HepG2 (cell line): ENCODE measurements at regions not wholly inside any gene's neighbourhood (a gene's known extent, or its start where the extent isn't known, plus 50 kb on each side); places are given as distances from the start of the nearest gene placed in this dataset.

Experiments
- ATAC-seq: fragments of 200-7000 bp; cut with Tn5 transposase; 3 replicates; pipeline ENCODE4 v1.9.1; 2020; ENCODE audit warnings: mild to moderate bottlenecking, moderate library complexity
- BruUV-seq: library from RNA; stranded (reverse); fragments of 400-500 nt; replicated peaks from 2 replicates; lab custom pipeline; 2021; lab: Mats Ljungman, UMichigan
- CTCF ChIA-PET: fragments of 300-600 bp; formaldehyde crosslinking; extraction: SDS; loops from one replicate; lab custom pipeline; 2021; ENCODE audit warnings: low total read pairs, inconsistent platforms, low intra/inter-chr PET ratio; lab: Yijun Ruan, JAX
- POLR2A ChIA-PET: fragments of 350-600 bp; sonication (Branson Sonifier 250); formaldehyde crosslinking; loops from one replicate; lab custom pipeline; 2020; ENCODE audit warnings: antibody characterized with exemption, inconsistent platforms; lab: Yijun Ruan, JAX
- DNase-seq: peaks from one replicate; pipeline ENCODE4 v3.0.0-alpha.2; 2015; ENCODE audit warnings: low spot score
- FAIRE-seq: peaks from 3 replicates; lab custom pipeline; 2011; peaks lifted over from hg19 to GRCh38; lab: Jason Lieb, UNC
- H2AFZ ChIP-seq: one replicate; pipeline ENCODE4 v1.6.1; 2011; ENCODE audit warnings: low read length, inconsistent platforms
- H3K27ac ChIP-seq: fragments of 300-600 bp; 3 replicates; pipeline ENCODE4 v1.8.0; 2011; ENCODE audit warnings: mixed run types, mild to moderate bottlenecking, mixed read lengths, low read length, inconsistent platforms; ENCODE audit not compliant: insufficient read depth; ENCODE audit errors: extremely low read length
- H3K27me3 ChIP-seq, 2 experiments: fragments of 200-600 bp in 1 of 2; 2 replicates in 1 of 2; 3 replicates in 1 of 2; pipeline versions ENCODE4 v1.6.0 to v1.8.0; 2011; ENCODE audit warnings: low read length in 2 of 2, mild to moderate bottlenecking in 2 of 2, moderate library complexity in 2 of 2, inconsistent platforms in 1 of 2; ENCODE audit not compliant: insufficient read depth in 2 of 2, control insufficient read depth in 1 of 2
- H3K36me3 ChIP-seq, 2 experiments: fragments of 200-600 bp in 1 of 2; replicated peaks in 1 of 2; 2 replicates in 1 of 2; 3 replicates in 1 of 2; pipeline versions ENCODE4 v1.5.1 to v1.8.0; 2011; ENCODE audit warnings: low read length in 2 of 2, inconsistent platforms in 1 of 2; ENCODE audit not compliant: insufficient read depth in 2 of 2, control insufficient read depth in 1 of 2
- H3K4me1 ChIP-seq: 2 replicates; pipeline ENCODE4 v1.5.1; 2012; ENCODE audit warnings: low read length, inconsistent platforms; ENCODE audit not compliant: insufficient read depth
- H3K4me2 ChIP-seq: 2 replicates; pipeline ENCODE4 v1.6.0; 2011; ENCODE audit warnings: low read depth, low read length, inconsistent platforms
- H3K4me3 ChIP-seq, 3 experiments: fragments of 200-600 bp in 1 of 3; sonication (generic), shearing (Covaris generic) in 1 of 3; replicated peaks in 1 of 3; 2 replicates each; pipeline ENCODE4 v1.5.1; 2011 to 2016; ENCODE audit warnings: low read length in 3 of 3, inconsistent platforms in 2 of 3, low read depth in 2 of 3, mild to moderate bottlenecking in 2 of 3, control low read depth in 1 of 3, mixed read lengths in 1 of 3; ENCODE audit not compliant: insufficient read depth in 1 of 3
- H3K79me2 ChIP-seq: one replicate; pipeline ENCODE4 v1.6.1; 2011; ENCODE audit warnings: low read length, inconsistent platforms; ENCODE audit not compliant: insufficient read depth
- H3K9ac ChIP-seq: 2 replicates; pipeline ENCODE4 v1.6.0; 2011; ENCODE audit warnings: mild to moderate bottlenecking, low read depth, low read length, inconsistent platforms; ENCODE audit not compliant: insufficient read depth
- H3K9me3 ChIP-seq: 2 replicates; pipeline ENCODE4 v1.5.1; 2012; ENCODE audit warnings: mild to moderate bottlenecking, low read length
- H4K20me1 ChIP-seq: 2 replicates; pipeline ENCODE4 v1.6.0; 2011; ENCODE audit warnings: inconsistent platforms, mild to moderate bottlenecking, low read length, moderate library complexity; ENCODE audit not compliant: insufficient read depth
- FOXA3 ChIP-seq: IDR thresholded peaks from 2 replicates; pipeline ENCODE4 v1.6.1; 2016; ENCODE audit warnings: missing genetic modification reagents, missing compliant biosample characterization
- JARID2 ChIP-seq: sonication (generic); formaldehyde crosslinking; IDR thresholded peaks from 2 replicates; pipeline ENCODE4 v1.8.1; 2023; ENCODE audit warnings: missing genetic modification reagents, inconsistent platforms; ENCODE audit not compliant: insufficient replicate concordance
- NPAS2 ChIP-seq: sonication (generic); formaldehyde crosslinking; IDR thresholded peaks from 2 replicates; pipeline ENCODE4 v1.8.0; 2022; ENCODE audit warnings: mild to moderate bottlenecking, missing genetic modification reagents, borderline replicate concordance
- SOX5 ChIP-seq: IDR thresholded peaks from 2 replicates; pipeline ENCODE4 v1.6.1; 2016; ENCODE audit warnings: borderline replicate concordance
- ZNF20 ChIP-seq: sonication (generic); formaldehyde crosslinking; IDR thresholded peaks from 2 replicates; pipeline ENCODE4 v1.4.0; 2020; ENCODE audit warnings: mild to moderate bottlenecking, moderate library complexity, missing genetic modification reagents
- ZNF274 ChIP-seq: sonication (generic); formaldehyde crosslinking; IDR thresholded peaks from 2 replicates; pipeline ENCODE4 v1.5.1; 2020; ENCODE audit warnings: mild to moderate bottlenecking, missing genetic modification reagents
- WGBS: methylation state at CpG from one replicate; pipeline ENCODE4 v1.1.6; 2017; ENCODE audit warnings: low lambda C conversion rate; 5-methylcytosine and 5-hydroxymethylcytosine counted together
- in situ Hi-C: cut with HindIII; loops from 2 replicates; pipeline ENCODE4 v1.10.0; 2017; ENCODE audit warnings: low pct_unique_long_range_greater_than_20kb; ENCODE audit not compliant: extremely low pct_ligation_motif_present
- intact Hi-C: fragments of 100-400 bp; cut with micrococcal nuclease; formaldehyde crosslinking; loops from one replicate; pipeline ENCODE4 v1.10.0; 2022; ENCODE audit not compliant: unreplicated experiment
- TF ChIP-seq, protein P1 (sequence below): sonication (generic); formaldehyde crosslinking; IDR thresholded peaks from 2 replicates; pipeline ENCODE4 v1.5.1; 2020; ENCODE audit warnings: mild to moderate bottlenecking, missing genetic modification reagents, borderline replicate concordance
- TF ChIP-seq, protein P2 (sequence below): sonication (generic); formaldehyde crosslinking; IDR thresholded peaks from 2 replicates; pipeline ENCODE4 v1.5.1; 2020; ENCODE audit warnings: missing genetic modification reagents, mild to moderate bottlenecking, borderline replicate concordance

DNA sequence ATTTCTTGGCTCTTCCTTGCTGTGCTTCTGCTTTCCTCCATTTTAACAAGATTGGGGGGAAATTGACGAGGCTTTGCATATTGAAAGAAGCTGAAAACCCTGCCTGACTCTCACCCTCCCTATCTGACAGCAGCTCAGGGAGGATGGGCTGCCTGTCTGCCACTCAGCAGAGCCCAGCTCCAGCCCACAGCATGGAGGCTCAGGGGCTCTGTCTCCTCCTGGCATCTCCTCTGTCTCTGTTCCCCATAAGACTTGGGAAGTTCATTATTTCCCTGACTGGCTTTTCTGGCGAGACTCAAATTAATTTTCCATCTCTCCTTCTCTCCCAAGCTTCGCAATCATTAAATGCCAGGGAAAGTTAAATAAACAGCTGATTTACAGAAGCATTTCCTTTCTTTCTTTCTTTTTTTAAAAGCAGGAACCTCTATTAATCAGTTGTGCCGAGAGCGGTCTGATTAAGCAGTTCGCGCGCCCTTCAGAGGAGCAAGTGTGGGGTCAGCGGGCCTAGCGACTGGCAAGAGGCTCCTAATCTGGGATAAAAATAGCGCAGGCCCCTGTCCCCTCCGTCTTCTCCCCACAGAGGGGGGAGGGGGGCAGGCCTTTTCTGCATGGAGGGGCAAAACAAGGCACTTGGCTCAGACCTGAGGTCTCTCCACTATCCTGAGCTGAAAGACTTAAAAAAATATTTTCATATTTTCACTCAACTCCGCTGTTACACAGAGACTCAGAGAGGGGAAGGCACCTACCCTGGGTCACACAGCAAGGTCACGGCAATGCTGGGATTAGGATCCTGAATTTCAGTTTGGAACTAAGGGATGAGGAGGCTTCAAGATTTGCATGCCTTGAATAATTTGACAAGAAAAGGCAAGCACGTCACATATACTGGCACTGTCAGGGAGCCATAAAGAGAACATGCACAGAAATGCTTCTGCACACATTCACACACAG is 170.4 kb downstream of the ACTL8 start:
- intact Hi-C loops: no loop called here
- CTCF ChIA-PET: no interaction called here
- POLR2A ChIA-PET: no interaction called here
- H3K4me2 ChIP-seq: no peak overlapping the region
- no peaks in the 10 kb centered on the region for H3K4me1 ChIP-seq
- in situ Hi-C loops: no loop called here
- H2AFZ ChIP-seq: no peak overlapping the region
- ATAC-seq: no peak
- no peak overlapping the region for H3K4me3 ChIP-seq
- WGBS: 16% methylated on average over 15 of the region's 15 CpGs
- no peak for DNase-seq
- FAIRE-seq: no peak
- no peak overlapping the region for H3K27ac ChIP-seq
- no TSS peak for BruUV-seq
- H3K9ac ChIP-seq: no peak overlapping the region
- no peaks in the 10 kb centered on the region for H3K9me3 ChIP-seq
- TF ChIP-seq SOX5 (CRISPR knock-in tag) (no peak), NPAS2 (CRISPR knock-in tag) (no peak), JARID2 (CRISPR knock-in tag) (no peak), ZNF274 (CRISPR knock-in tag) (no peak), FOXA3 (no peak), ZNF20 (CRISPR knock-in tag) (no peak)
- TF ChIP-seq, protein P1, sequence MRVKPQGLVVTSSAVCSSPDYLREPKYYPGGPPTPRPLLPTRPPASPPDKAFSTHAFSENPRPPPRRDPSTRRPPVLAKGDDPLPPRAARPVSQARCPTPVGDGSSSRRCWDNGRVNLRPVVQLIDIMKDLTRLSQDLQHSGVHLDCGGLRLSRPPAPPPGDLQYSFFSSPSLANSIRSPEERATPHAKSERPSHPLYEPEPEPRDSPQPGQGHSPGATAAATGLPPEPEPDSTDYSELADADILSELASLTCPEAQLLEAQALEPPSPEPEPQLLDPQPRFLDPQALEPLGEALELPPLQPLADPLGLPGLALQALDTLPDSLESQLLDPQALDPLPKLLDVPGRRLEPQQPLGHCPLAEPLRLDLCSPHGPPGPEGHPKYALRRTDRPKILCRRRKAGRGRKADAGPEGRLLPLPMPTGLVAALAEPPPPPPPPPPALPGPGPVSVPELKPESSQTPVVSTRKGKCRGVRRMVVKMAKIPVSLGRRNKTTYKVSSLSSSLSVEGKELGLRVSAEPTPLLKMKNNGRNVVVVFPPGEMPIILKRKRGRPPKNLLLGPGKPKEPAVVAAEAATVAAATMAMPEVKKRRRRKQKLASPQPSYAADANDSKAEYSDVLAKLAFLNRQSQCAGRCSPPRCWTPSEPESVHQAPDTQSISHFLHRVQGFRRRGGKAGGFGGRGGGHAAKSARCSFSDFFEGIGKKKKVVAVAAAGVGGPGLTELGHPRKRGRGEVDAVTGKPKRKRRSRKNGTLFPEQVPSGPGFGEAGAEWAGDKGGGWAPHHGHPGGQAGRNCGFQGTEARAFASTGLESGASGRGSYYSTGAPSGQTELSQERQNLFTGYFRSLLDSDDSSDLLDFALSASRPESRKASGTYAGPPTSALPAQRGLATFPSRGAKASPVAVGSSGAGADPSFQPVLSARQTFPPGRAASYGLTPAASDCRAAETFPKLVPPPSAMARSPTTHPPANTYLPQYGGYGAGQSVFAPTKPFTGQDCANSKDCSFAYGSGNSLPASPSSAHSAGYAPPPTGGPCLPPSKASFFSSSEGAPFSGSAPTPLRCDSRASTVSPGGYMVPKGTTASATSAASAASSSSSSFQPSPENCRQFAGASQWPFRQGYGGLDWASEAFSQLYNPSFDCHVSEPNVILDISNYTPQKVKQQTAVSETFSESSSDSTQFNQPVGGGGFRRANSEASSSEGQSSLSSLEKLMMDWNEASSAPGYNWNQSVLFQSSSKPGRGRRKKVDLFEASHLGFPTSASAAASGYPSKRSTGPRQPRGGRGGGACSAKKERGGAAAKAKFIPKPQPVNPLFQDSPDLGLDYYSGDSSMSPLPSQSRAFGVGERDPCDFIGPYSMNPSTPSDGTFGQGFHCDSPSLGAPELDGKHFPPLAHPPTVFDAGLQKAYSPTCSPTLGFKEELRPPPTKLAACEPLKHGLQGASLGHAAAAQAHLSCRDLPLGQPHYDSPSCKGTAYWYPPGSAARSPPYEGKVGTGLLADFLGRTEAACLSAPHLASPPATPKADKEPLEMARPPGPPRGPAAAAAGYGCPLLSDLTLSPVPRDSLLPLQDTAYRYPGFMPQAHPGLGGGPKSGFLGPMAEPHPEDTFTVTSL (CRISPR knock-in tag): no peak
- TF ChIP-seq, protein P2, sequence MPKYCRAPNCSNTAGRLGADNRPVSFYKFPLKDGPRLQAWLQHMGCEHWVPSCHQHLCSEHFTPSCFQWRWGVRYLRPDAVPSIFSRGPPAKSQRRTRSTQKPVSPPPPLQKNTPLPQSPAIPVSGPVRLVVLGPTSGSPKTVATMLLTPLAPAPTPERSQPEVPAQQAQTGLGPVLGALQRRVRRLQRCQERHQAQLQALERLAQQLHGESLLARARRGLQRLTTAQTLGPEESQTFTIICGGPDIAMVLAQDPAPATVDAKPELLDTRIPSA (CRISPR knock-in tag): no peak
- H3K27me3 ChIP-seq: peaks cover 0 to 5% of the 10 kb centered on the region in 2 experiments; a peak in 1 of 5 replicates
- H3K79me2 ChIP-seq: no peaks in the 10 kb centered on the region
- no peaks in the 10 kb centered on the region for H3K36me3 ChIP-seq
- no peaks in the 10 kb centered on the region for H4K20me1 ChIP-seq
